ENCODE measurements at regions not wholly inside any gene's neighbourhood (a gene's known extent, or its start where the extent isn't known, plus 50 kb on each side); places are given as distances from the start of the nearest gene placed in this dataset.

GRCh38 chr1:38677311-38677710 lies 182.3 kb downstream of the RRAGC start:
- ChIA-PET CTCF (ENCODE audit: unreplicated experiment) (no interaction called here), POLR2A (no interaction called here)
- no peak for DNase-seq (ENCODE audit: low spot score)
- no peaks in the 10 kb centered on the region for H3K9me2 ChIP-seq (ENCODE audit: insufficient read depth, low read length)
- H2AFZ ChIP-seq (ENCODE audit: low read length), result no peak overlapping the region
- H3K9me3 ChIP-seq (ENCODE audit: low read length), result no peaks in the 10 kb centered on the region
- no peaks in the 10 kb centered on the region for H3K79me2 ChIP-seq (ENCODE audit: insufficient read depth, low read depth, low read length)
- intact Hi-C loops (cut with micrococcal nuclease; ENCODE audit: unreplicated experiment), result no loop called here
- H3K27ac ChIP-seq (ENCODE audit: low read depth, low read length, poor library complexity, severe bottlenecking), result no peak overlapping the region
- no peak overlapping the region for H3K4me2 ChIP-seq (ENCODE audit: low read length)
- no peaks in the 10 kb centered on the region for H3K36me3 ChIP-seq (ENCODE audit: insufficient read depth, low read length)
- H3K4me1 ChIP-seq (ENCODE audit: insufficient read depth, low read length, poor library complexity, severe bottlenecking), result no peaks in the 10 kb centered on the region
- TF ChIP-seq, protein P1, sequence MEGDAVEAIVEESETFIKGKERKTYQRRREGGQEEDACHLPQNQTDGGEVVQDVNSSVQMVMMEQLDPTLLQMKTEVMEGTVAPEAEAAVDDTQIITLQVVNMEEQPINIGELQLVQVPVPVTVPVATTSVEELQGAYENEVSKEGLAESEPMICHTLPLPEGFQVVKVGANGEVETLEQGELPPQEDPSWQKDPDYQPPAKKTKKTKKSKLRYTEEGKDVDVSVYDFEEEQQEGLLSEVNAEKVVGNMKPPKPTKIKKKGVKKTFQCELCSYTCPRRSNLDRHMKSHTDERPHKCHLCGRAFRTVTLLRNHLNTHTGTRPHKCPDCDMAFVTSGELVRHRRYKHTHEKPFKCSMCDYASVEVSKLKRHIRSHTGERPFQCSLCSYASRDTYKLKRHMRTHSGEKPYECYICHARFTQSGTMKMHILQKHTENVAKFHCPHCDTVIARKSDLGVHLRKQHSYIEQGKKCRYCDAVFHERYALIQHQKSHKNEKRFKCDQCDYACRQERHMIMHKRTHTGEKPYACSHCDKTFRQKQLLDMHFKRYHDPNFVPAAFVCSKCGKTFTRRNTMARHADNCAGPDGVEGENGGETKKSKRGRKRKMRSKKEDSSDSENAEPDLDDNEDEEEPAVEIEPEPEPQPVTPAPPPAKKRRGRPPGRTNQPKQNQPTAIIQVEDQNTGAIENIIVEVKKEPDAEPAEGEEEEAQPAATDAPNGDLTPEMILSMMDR (conservative IDR thresholded peaks at IDR 0.05; ENCODE audit: low read length), result no peak
- TF ChIP-seq EZH2phosphoT487 (IDR thresholded peaks at IDR 0.05; ENCODE audit: borderline replicate concordance, low read depth, low read length), result no peak
- no peak overlapping the region for H3K4me3 ChIP-seq (ENCODE audit: low read depth, low read length, poor library complexity, severe bottlenecking)
- no TSS peak for BruUV-seq (replicated peaks)
- no peaks in the 10 kb centered on the region for H4K20me1 ChIP-seq (ENCODE audit: insufficient read depth, low read length)

- no peaks in the 10 kb centered on the region for H3K4me1 ChIP-seq (ENCODE audit: insufficient read depth, low read length, poor library complexity, severe bottlenecking)
- H3K9me2 ChIP-seq (ENCODE audit: insufficient read depth, low read length), result no peaks in the 10 kb centered on the region
- POLR2A ChIA-PET, result interaction anchor here (0.6 kb wide), 1 partner anchor 140 kb away, joined by 3 read pairs; no protein-coding TSS in a partner anchor
These were observed 186.9 kb downstream of the RRAGC start for GRCh38 chr1:38672692-38673091.

GRCh38 chr1:38671221-38671620 lies 188.4 kb downstream of the RRAGC start:
- no peaks in the 10 kb centered on the region for H3K79me2 ChIP-seq (ENCODE audit: insufficient read depth, low read depth, low read length)
- no peak overlapping the region for H3K4me2 ChIP-seq (ENCODE audit: low read length)
- ChIA-PET POLR2A (no interaction called here), CTCF (ENCODE audit: unreplicated experiment) (no interaction called here)
- H3K4me1 ChIP-seq (ENCODE audit: insufficient read depth, low read length, poor library complexity, severe bottlenecking), result no peaks in the 10 kb centered on the region
- BruUV-seq (replicated peaks), result no TSS peak
- H2AFZ ChIP-seq (ENCODE audit: low read length), result no peak overlapping the region
- no peaks in the 10 kb centered on the region for H4K20me1 ChIP-seq (ENCODE audit: insufficient read depth, low read length)
- H3K9me2 ChIP-seq (ENCODE audit: insufficient read depth, low read length), result no peaks in the 10 kb centered on the region
- TF ChIP-seq, protein P1 (conservative IDR thresholded peaks at IDR 0.05; ENCODE audit: low read length), result no peak
- no peak for TF ChIP-seq EZH2phosphoT487 (IDR thresholded peaks at IDR 0.05; ENCODE audit: borderline replicate concordance, low read depth, low read length)
- no peak for DNase-seq (ENCODE audit: low spot score)
- H3K9me3 ChIP-seq (ENCODE audit: low read length), result no peaks in the 10 kb centered on the region
- H3K4me3 ChIP-seq (ENCODE audit: low read depth, low read length, poor library complexity, severe bottlenecking), result no peak overlapping the region
- no peaks in the 10 kb centered on the region for H3K36me3 ChIP-seq (ENCODE audit: insufficient read depth, low read length)
- intact Hi-C loops (cut with micrococcal nuclease; ENCODE audit: unreplicated experiment), result no loop called here
- H3K27ac ChIP-seq (ENCODE audit: low read depth, low read length, poor library complexity, severe bottlenecking), result no peak overlapping the region

More at GRCh38 chr1:38672692-38673091, 186.9 kb downstream of the RRAGC start:
- H3K79me2 ChIP-seq (ENCODE audit: insufficient read depth, low read depth, low read length), result no peaks in the 10 kb centered on the region
- intact Hi-C loops (cut with micrococcal nuclease; ENCODE audit: unreplicated experiment), result no loop called here
- no peaks in the 10 kb centered on the region for H3K9me3 ChIP-seq (ENCODE audit: low read length)
- TF ChIP-seq EZH2phosphoT487 (IDR thresholded peaks at IDR 0.05; ENCODE audit: borderline replicate concordance, low read depth, low read length), result no peak
- TF ChIP-seq, protein P1 (conservative IDR thresholded peaks at IDR 0.05; ENCODE audit: low read length), result no peak
- no peak overlapping the region for H3K4me3 ChIP-seq (ENCODE audit: low read depth, low read length, poor library complexity, severe bottlenecking)
- no peaks in the 10 kb centered on the region for H4K20me1 ChIP-seq (ENCODE audit: insufficient read depth, low read length)
- no peak overlapping the region for H3K4me2 ChIP-seq (ENCODE audit: low read length)
- H3K27ac ChIP-seq (ENCODE audit: low read depth, low read length, poor library complexity, severe bottlenecking), result no peak overlapping the region
- no peak overlapping the region for H2AFZ ChIP-seq (ENCODE audit: low read length)
- CTCF ChIA-PET (ENCODE audit: unreplicated experiment), result no interaction called here
- H3K36me3 ChIP-seq (ENCODE audit: insufficient read depth, low read length), result no peaks in the 10 kb centered on the region
- BruUV-seq (replicated peaks), result no TSS peak
- DNase-seq (ENCODE audit: low spot score), result no peak
